Pancreas (tissue), 10 donors: ENCODE measurements at regions not wholly inside any gene's neighbourhood (a gene's known extent, or its start where the extent isn't known, plus 50 kb on each side); places are given as distances from the start of the nearest gene placed in this dataset.

Source experiments
- ATAC-seq, 4 donors: fragments of 200-7000 bp; cut with Tn5 transposase; one replicate each; pipeline versions ENCODE4 v1.8.0 to v1.9.1; 2020; ENCODE audit warnings: mild to moderate bottlenecking in 4 of 4, moderate library complexity in 4 of 4
- DNase-seq, 6 donors: peaks; one replicate each; pipeline ENCODE4 v3.0.0-alpha.2; 2020
- FAIRE-seq: peaks from 2 replicates; lab custom pipeline; 2012; peaks lifted over from hg19 to GRCh38; lab: Jason Lieb, UNC
- H3K27ac ChIP-seq, 4 donors: fragments of 200-600 bp; sonication (generic); 1 replicate in 3 of 4; 2 replicates in 1 of 4; pipeline versions ENCODE4 v1.5.0 to v1.8.0; 2020
- H3K27me3 ChIP-seq, 4 donors: fragments of 200-600 bp; one replicate each; pipeline ENCODE4 v1.8.0; 2021
- H3K36me3 ChIP-seq, 3 donors: fragments of 200-600 bp; sonication (generic) in 1 of 3; one replicate each; pipeline versions ENCODE4 v1.5.0 to v1.8.0; 2020 to 2021
- H3K4me1 ChIP-seq, 3 donors: fragments of 200-600 bp; one replicate each; pipeline ENCODE4 v1.8.0; 2021
- H3K4me3 ChIP-seq, 4 donors: fragments of 200-600 bp; sonication (generic) in 2 of 4; one replicate each; pipeline versions ENCODE4 v1.5.0 to v1.8.0; 2020 to 2021
- H3K9me3 ChIP-seq, 4 donors: fragments of 200-600 bp; one replicate each; pipeline ENCODE4 v1.8.0; 2021
- CTCF ChIP-seq, 4 donors: fragments of 200-600 bp; sonication (generic) in 3 of 4; IDR thresholded peaks; one replicate each; pipeline versions ENCODE4 v1.5.0 to v1.8.0; 2021; ENCODE audit warnings: antibody characterized with exemption in 4 of 4
- WGBS, 2 donors: extraction: QIAGEN DNeasy Blood & Tissue Kit; methylation state at CpG; one replicate each; pipeline ENCODE4 v1.1.7; 2013; 5-methylcytosine and 5-hydroxymethylcytosine counted together
- intact Hi-C, 3 donors: fragments of 100-400 bp; cut with DNase I; formaldehyde crosslinking; loops; one replicate each; pipeline versions ENCODE4 v1.11.1 to v1.14.2; 2022
- donor health status: healthy with polysubstance abuse.
- donor health status: DM: no; HTN: no; CAD: no; lungs with moderate emphysema.
- donor health status: DM: no; HTN: no; CAD: no.
- donor health status: control.
- donor health status: control.
- donor health status: Bipolar disorder and iron deficiency.
- donor health status: DM: yes; HTN: yes; CAD: no.
- donor health status: DM: no; HTN: no; CAD: no.
- donor health status: DM: no; HTN: no; CAD: no.
- donor health status: DM: yes; HTN: yes; CAD: no.

GRCh38 chr18:29883114-29883513 is 1159.4 kb downstream of the DSC3 start:
- ATAC-seq, result no peak
- DNase-seq, result no peak
- intact Hi-C loops, result no loop called here
- H3K27ac ChIP-seq, result no peak overlapping the region
- H3K9me3 ChIP-seq, result no peaks in the 10 kb centered on the region
- no peak for FAIRE-seq
- no peaks in the 10 kb centered on the region for H3K36me3 ChIP-seq
- no peaks in the 10 kb centered on the region for H3K27me3 ChIP-seq
- no peaks in the 10 kb centered on the region for H3K4me1 ChIP-seq
- H3K4me3 ChIP-seq, result no peak overlapping the region
- no peak for TF ChIP-seq CTCF (IDR thresholded peaks at IDR 0.05)

- H3K27me3 ChIP-seq, result no peaks in the 10 kb centered on the region
- TF ChIP-seq CTCF (IDR thresholded peaks at IDR 0.05), result no peak
- no peaks in the 10 kb centered on the region for H3K36me3 ChIP-seq
- H3K4me1 ChIP-seq, result no peaks in the 10 kb centered on the region
- no peak overlapping the region for H3K27ac ChIP-seq
- intact Hi-C loops, result no loop called here
- FAIRE-seq (no peak), ATAC-seq (no peak), DNase-seq (no peak)
- H3K9me3 ChIP-seq, result no peaks in the 10 kb centered on the region
- WGBS, 2 donors, result 32 to 42% methylated on average over 1 of the region's 1 CpG
- no peak overlapping the region for H3K4me3 ChIP-seq
Measured at GRCh38 chr18:29882620-29883019, 1159.9 kb downstream of the DSC3 start.

- no peak for TF ChIP-seq CTCF (IDR thresholded peaks at IDR 0.05)
- Histone ChIP-seq H3K4me3 (no peak overlapping the region), H3K36me3 (no peaks in the 10 kb centered on the region), H3K27ac (no peak overlapping the region), H3K4me1 (no peaks in the 10 kb centered on the region), H3K9me3 (no peaks in the 10 kb centered on the region), H3K27me3 (no peaks in the 10 kb centered on the region)
- intact Hi-C loops, result no loop called here
- DNase-seq (no peak), ATAC-seq (no peak), FAIRE-seq (no peak)
- WGBS, 2 donors, result 62 to 78% methylated on average over 2 of the region's 2 CpGs
Measured at GRCh38 chr18:29879763-29880162, 1162.8 kb downstream of the DSC3 start.

GRCh38 chr18:29874519-29875098 is 1167.9 kb downstream of the DSC3 start:
- TF ChIP-seq CTCF (IDR thresholded peaks at IDR 0.05), result peak in 1 of 4 donors; percentile 17
- Histone ChIP-seq H3K4me1 (no peaks in the 10 kb centered on the region), H3K27ac (no peak overlapping the region), H3K36me3 (no peaks in the 10 kb centered on the region), H3K9me3 (no peaks in the 10 kb centered on the region), H3K27me3 (no peaks in the 10 kb centered on the region), H3K4me3 (no peak overlapping the region)
- DNase-seq, result peak in 1 of 6 donors; percentile 16
- 55 to 67% methylated on average over 3 of the region's 3 CpGs for WGBS, 2 donors
- FAIRE-seq, result no peak
- intact Hi-C loops, result no loop called here
- ATAC-seq, result peak in 3 of 4 donors; percentile 30 to 51 (median 50)

- no peaks in the 10 kb centered on the region for H3K9me3 ChIP-seq
- no peak overlapping the region for H3K27ac ChIP-seq
- intact Hi-C loops, result no loop called here
- FAIRE-seq (no peak), ATAC-seq (no peak), DNase-seq (no peak)
- H3K36me3 ChIP-seq, result no peaks in the 10 kb centered on the region
- WGBS, 2 donors, result 70 to 80% methylated on average over 8 of the region's 8 CpGs
- no peak overlapping the region for H3K4me3 ChIP-seq
- no peaks in the 10 kb centered on the region for H3K27me3 ChIP-seq
- no peak for TF ChIP-seq CTCF (IDR thresholded peaks at IDR 0.05)
- H3K4me1 ChIP-seq, result no peaks in the 10 kb centered on the region
Measured at GRCh38 chr18:29873211-29873610, 1169.3 kb downstream of the DSC3 start.
